Chondrocyte (in vitro differentiated cells): ENCODE measurements at regions not wholly inside any gene's neighbourhood (a gene's known extent, or its start where the extent isn't known, plus 50 kb on each side); places are given as distances from the start of the nearest gene placed in this dataset.

Experiments used
- DNase-seq: peaks from one replicate; pipeline ENCODE4 v3.0.0; 2021; ENCODE audit warnings: mixed read lengths, low spot score
- H3K27ac Mint-ChIP-seq: one replicate; pipeline ENCODE4 v1.8.0; 2021; ENCODE audit warnings: mild to moderate bottlenecking, moderate library complexity, mixed read lengths; ENCODE audit not compliant: unreplicated experiment
- H3K27me3 Mint-ChIP-seq: 2 replicates; pipeline ENCODE4 v1.8.0; 2021; ENCODE audit warnings: low read depth, mixed read lengths
- H3K36me3 Mint-ChIP-seq: 2 replicates; pipeline ENCODE4 v1.8.0; 2021; ENCODE audit warnings: low read depth, mixed read lengths
- H3K4me1 Mint-ChIP-seq: 2 replicates; pipeline ENCODE4 v1.8.0; 2021; ENCODE audit warnings: low read depth, mild to moderate bottlenecking, mixed read lengths
- H3K4me3 Mint-ChIP-seq: one replicate; pipeline ENCODE4 v1.8.0; 2021; ENCODE audit warnings: mild to moderate bottlenecking, moderate library complexity, mixed read lengths; ENCODE audit not compliant: unreplicated experiment
- H3K9me3 Mint-ChIP-seq: 2 replicates; pipeline ENCODE4 v1.8.0; 2021; ENCODE audit warnings: low read depth, mixed read lengths
- CTCF ChIP-seq: fragments of 200-600 bp; sonication (generic); IDR thresholded peaks from 2 replicates; pipeline ENCODE4 v1.5.0; 2021; ENCODE audit warnings: antibody characterized with exemption, mild to moderate bottlenecking, moderate library complexity

- Mint-ChIP-seq H3K36me3 (peaks cover 7% of the 10 kb centered on the region), H3K27ac (no peak overlapping the region), H3K27me3 (peaks cover 6% of the 10 kb centered on the region), H3K9me3 (peaks cover 27% of the 10 kb centered on the region), H3K4me3 (no peak overlapping the region), H3K4me1 (no peaks in the 10 kb centered on the region)
- no peak for TF ChIP-seq CTCF
- no peak for DNase-seq
Observed at GRCh38 chr2:236986524-236987330, 99.0 kb upstream of the COPS8 start.

- no peak for TF ChIP-seq CTCF
- no peak overlapping the region for H3K4me3 Mint-ChIP-seq
- DNase-seq = no peak
- peaks cover 6% of the 10 kb centered on the region for H3K27me3 Mint-ChIP-seq
- H3K36me3 Mint-ChIP-seq = peaks cover 3% of the 10 kb centered on the region
- H3K9me3 Mint-ChIP-seq = peaks cover 18% of the 10 kb centered on the region
- no peaks in the 10 kb centered on the region for H3K4me1 Mint-ChIP-seq
- H3K27ac Mint-ChIP-seq = no peak overlapping the region
Observed at GRCh38 chr2:236988216-236988615, 97.5 kb upstream of the COPS8 start.

GRCh38 chr2:236988690-236989624, 96.7 kb upstream of the COPS8 start:
- DNase-seq = no peak
- H3K27ac Mint-ChIP-seq = no peak overlapping the region
- TF ChIP-seq CTCF = peak; percentile 8
- peaks cover 6% of the 10 kb centered on the region for H3K27me3 Mint-ChIP-seq
- H3K36me3 Mint-ChIP-seq = no peaks in the 10 kb centered on the region
- no peaks in the 10 kb centered on the region for H3K4me1 Mint-ChIP-seq
- H3K9me3 Mint-ChIP-seq = peaks cover 11% of the 10 kb centered on the region
- H3K4me3 Mint-ChIP-seq = no peak overlapping the region

DNA sequence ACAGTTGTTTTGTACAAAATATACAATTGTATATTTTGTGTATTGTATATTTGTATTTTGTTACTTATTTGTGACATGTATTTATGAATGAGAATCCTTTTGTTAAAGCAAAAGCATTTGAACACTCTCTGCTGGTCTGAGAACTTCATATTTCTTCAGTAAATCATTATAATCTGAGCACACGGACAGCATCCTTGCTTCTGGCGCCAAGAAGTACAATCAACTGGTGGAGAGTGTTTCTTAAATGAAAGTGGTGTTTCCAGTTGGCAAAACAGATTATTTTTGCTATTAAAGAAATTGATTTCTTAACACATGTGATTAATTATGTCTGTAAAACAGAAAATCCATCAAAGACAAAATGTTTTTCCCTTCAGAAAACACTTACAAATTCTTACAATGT, 95.1 kb upstream of the COPS8 start:
- no peak for DNase-seq
- Mint-ChIP-seq H3K36me3 (no peaks in the 10 kb centered on the region), H3K27me3 (peaks cover 11% of the 10 kb centered on the region), H3K4me1 (no peaks in the 10 kb centered on the region), H3K4me3 (no peak overlapping the region), H3K27ac (no peak overlapping the region), H3K9me3 (no peaks in the 10 kb centered on the region)
- no peak for TF ChIP-seq CTCF

DNA sequence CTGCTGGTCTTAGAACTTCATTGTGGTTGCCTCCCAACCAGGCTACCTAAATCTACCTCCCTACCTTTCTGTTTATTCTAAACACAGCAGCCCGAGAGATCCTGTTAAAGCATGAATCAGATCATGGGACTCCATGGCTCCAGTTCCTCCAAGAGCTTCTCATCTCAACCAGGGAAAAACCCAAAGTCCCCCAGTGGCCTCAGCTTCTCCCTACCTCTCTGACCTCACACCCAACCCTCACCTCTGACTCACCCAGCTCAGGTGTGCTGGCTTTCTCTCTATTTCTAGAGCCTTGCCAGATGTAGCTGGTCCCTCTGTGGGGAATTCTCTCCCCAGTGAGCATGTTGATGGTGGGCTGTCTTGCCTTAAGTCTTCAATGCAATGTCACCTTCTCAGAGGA, 93.8 kb upstream of the COPS8 start:
- Mint-ChIP-seq H3K27me3 (peaks cover 10% of the 10 kb centered on the region), H3K4me3 (no peak overlapping the region), H3K36me3 (no peaks in the 10 kb centered on the region), H3K4me1 (no peaks in the 10 kb centered on the region), H3K27ac (no peak overlapping the region), H3K9me3 (no peaks in the 10 kb centered on the region)
- TF ChIP-seq CTCF = no peak
- DNase-seq = no peak
